Lower lobe of right lung (tissue), 2 donors: ENCODE measurements at regions not wholly inside any gene's neighbourhood (a gene's known extent, or its start where the extent isn't known, plus 50 kb on each side); places are given as distances from the start of the nearest gene placed in this dataset.
"Not testable (repeated sequence)": the region's sequence is repeated elsewhere in the genome, so short reads cannot be mapped to it uniquely, and the experiment has no call there.

Source experiments
- ATAC-seq, 2 donors: fragments of 200-7000 bp; cut with Tn5 transposase; one replicate each; pipeline ENCODE4 v1.9.1; 2020 to 2022; ENCODE audit warnings: mild to moderate bottlenecking in 2 of 2, moderate library complexity in 2 of 2
- DNase-seq: peaks from one replicate; pipeline ENCODE4 v3.0.0-alpha.2; 2020
- H3K27ac ChIP-seq: fragments of 200-600 bp; one replicate; pipeline ENCODE4 v1.8.0; 2022
- H3K27me3 ChIP-seq: fragments of 200-600 bp; one replicate; pipeline ENCODE4 v1.8.0; 2022; ENCODE audit warnings: low read depth
- H3K36me3 ChIP-seq: fragments of 200-600 bp; one replicate; pipeline ENCODE4 v1.8.0; 2022; ENCODE audit warnings: mild to moderate bottlenecking
- H3K4me1 ChIP-seq: fragments of 200-600 bp; one replicate; pipeline ENCODE4 v1.8.0; 2022
- H3K4me3 ChIP-seq: fragments of 200-600 bp; one replicate; pipeline ENCODE4 v1.8.0; 2022; ENCODE audit warnings: mild to moderate bottlenecking
- H3K9me3 ChIP-seq: fragments of 200-600 bp; one replicate; pipeline ENCODE4 v1.8.0; 2022
- CTCF ChIP-seq: fragments of 200-600 bp; IDR thresholded peaks from one replicate; pipeline ENCODE4 v1.8.0; 2022; ENCODE audit warnings: antibody characterized with exemption, mild to moderate bottlenecking
- intact Hi-C: fragments of 100-400 bp; cut with DNase I; formaldehyde crosslinking; loops from one replicate; pipeline ENCODE4 v1.11.0; 2022
- donor health status: DM: no; HTN: yes; CAD: no; lungs with severe emphysema.

- DNase-seq (no peak), ATAC-seq (no peak)
- no peak for TF ChIP-seq CTCF
- H3K27ac ChIP-seq, result no peak overlapping the region
- H3K27me3 ChIP-seq, result no peaks in the 10 kb centered on the region
- H3K36me3 ChIP-seq, result no peaks in the 10 kb centered on the region
- H3K4me3 ChIP-seq, result no peak overlapping the region
- intact Hi-C loops, result no loop called here
- no peaks in the 10 kb centered on the region for H3K4me1 ChIP-seq
- H3K9me3 ChIP-seq, result no peaks in the 10 kb centered on the region
Measured at GRCh38 chr7:145471883-145472282, 636.0 kb upstream of the TPK1 start.

- no peaks in the 10 kb centered on the region for H3K4me1 ChIP-seq
- H3K4me3 ChIP-seq, result no peak overlapping the region
- TF ChIP-seq CTCF, result no peak
- H3K27me3 ChIP-seq, result no peaks in the 10 kb centered on the region
- no peaks in the 10 kb centered on the region for H3K36me3 ChIP-seq
- DNase-seq (no peak), ATAC-seq (no peak)
- H3K9me3 ChIP-seq, result peaks cover 3% of the 10 kb centered on the region
- H3K27ac ChIP-seq, result no peak overlapping the region
- intact Hi-C loops, result no loop called here
Measured at GRCh38 chr7:145464287-145464686, 628.4 kb upstream of the TPK1 start.

DNA sequence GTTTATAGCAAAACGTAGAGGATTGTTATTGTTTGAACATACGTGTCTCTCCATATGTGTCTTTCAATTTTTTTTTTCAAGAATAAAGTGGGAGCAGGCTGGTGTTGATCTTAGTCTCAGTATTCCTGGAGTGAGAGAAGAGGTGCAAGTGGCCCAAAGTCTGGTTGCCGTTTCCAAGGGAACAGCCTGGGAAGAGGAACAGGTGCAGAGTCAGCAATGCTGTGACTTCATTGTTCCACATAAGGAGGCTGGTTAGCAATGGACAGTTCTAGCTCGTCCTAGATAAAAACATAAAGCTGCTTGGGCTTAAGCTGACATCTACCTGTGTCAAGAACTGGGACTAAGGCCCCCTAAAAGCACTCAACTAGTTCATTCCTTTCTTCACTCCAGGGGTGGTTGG, 626.6 kb upstream of the TPK1 start:
- intact Hi-C loops, result no loop called here

DNA sequence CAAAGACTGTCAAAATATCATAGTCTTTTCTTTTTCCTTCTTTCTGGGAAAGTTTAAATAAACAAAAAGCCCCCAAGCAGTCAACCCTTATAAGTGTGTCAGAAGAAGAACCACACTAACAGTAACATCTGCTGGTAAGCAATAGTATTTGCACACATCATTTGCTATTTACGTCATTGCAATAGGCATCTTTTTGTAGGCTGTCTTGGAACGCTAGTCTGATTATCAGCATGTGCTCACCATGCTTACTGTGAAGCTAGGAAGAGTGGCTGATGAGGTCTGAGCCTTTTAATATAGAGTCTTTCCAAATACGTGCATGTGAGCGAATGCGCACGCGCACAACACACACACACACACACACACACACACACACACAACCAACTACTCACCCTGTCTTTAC, 599.0 kb upstream of the TPK1 start:
- Histone ChIP-seq H3K27ac (no peak overlapping the region), H3K4me3 (no peak overlapping the region), H3K27me3 (no peaks in the 10 kb centered on the region), H3K9me3 (no peaks in the 10 kb centered on the region), H3K4me1 (no peaks in the 10 kb centered on the region), H3K36me3 (no peaks in the 10 kb centered on the region)
- DNase-seq (no peak), ATAC-seq (no peak)
- no peak for TF ChIP-seq CTCF
- intact Hi-C loops, result no loop called here

More for the DNA sequence above, 626.6 kb upstream of the TPK1 start:
- no peaks in the 10 kb centered on the region for H3K4me1 ChIP-seq
- no peak for TF ChIP-seq CTCF
- DNase-seq (no peak), ATAC-seq (no peak)
- peaks cover 3% of the 10 kb centered on the region for H3K9me3 ChIP-seq
- no peaks in the 10 kb centered on the region for H3K27me3 ChIP-seq
- H3K36me3 ChIP-seq, result no peaks in the 10 kb centered on the region
- no peak overlapping the region for H3K4me3 ChIP-seq
- no peak overlapping the region for H3K27ac ChIP-seq

DNA sequence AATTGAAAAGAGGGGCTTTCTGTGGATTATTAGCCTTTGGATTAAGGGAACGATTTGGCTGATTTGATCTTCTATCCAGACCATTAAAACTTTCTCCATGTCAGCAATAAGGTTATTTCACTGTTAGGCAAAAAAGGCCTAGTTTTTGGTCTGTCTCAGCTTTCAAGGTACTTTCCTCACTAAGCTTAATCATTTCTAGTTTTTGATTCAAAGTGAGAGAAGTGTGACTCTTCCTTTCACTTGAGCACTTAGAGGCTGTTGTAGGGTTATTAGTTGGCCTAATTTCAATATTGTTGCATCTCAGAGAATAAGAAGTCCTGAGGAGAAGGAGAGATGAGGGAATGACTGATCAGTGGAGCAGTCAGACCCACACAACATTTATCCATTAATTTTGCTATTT, 596.0 kb upstream of the TPK1 start:
- intact Hi-C loops, result no loop called here
- Histone ChIP-seq H3K36me3 (no peaks in the 10 kb centered on the region), H3K4me3 (no peak overlapping the region), H3K9me3 (no peaks in the 10 kb centered on the region), H3K4me1 (no peaks in the 10 kb centered on the region), H3K27ac (no peak overlapping the region), H3K27me3 (no peaks in the 10 kb centered on the region)
- TF ChIP-seq CTCF, result no peak
- ATAC-seq (no peak), DNase-seq (no peak)

GRCh38 chr7:145418481-145418880, 582.6 kb upstream of the TPK1 start:
- H3K9me3 ChIP-seq, H3K27me3 ChIP-seq, H3K36me3 ChIP-seq, H3K4me3 ChIP-seq, ATAC-seq, H3K4me1 ChIP-seq, DNase-seq, H3K27ac ChIP-seq, intact Hi-C loops: not testable (repeated sequence)
